ENCODE measurements at regions not wholly inside any gene's neighbourhood (a gene's known extent, or its start where the extent isn't known, plus 50 kb on each side); places are given as distances from the start of the nearest gene placed in this dataset.
A peak's percentile ranks its signal among the peaks of the same experiment; 100 is the strongest.

GRCh38 chr11:25200925-25201324, 704.1 kb downstream of the LUZP2 start:
- H3K56ac ChIP-seq (ENCODE audit: low read length): no peak overlapping the region
- H2AK5ac ChIP-seq (ENCODE audit: low read length): no peak overlapping the region
- H3K36me3 ChIP-seq (ENCODE audit: control insufficient read depth, insufficient read depth, low read length): no peaks in the 10 kb centered on the region
- no CpG with 5 or more reads among the region's 1 CpG for WGBS (ENCODE audit: extremely low coverage, insufficient coverage, low lambda C conversion rate)
- no peak overlapping the region for H2BK120ac ChIP-seq (ENCODE audit: low read depth, low read length)
- H3K4me2 ChIP-seq (ENCODE audit: low read length): no peak overlapping the region
- no peak overlapping the region for H3K18ac ChIP-seq (ENCODE audit: low read length)
- H3K4ac ChIP-seq (ENCODE audit: low read depth, low read length): no peak overlapping the region
- H3K79me1 ChIP-seq (ENCODE audit: low read length): no peaks in the 10 kb centered on the region
- no peak overlapping the region for H2BK15ac ChIP-seq (replicated peaks; ENCODE audit: low read depth)
- no peaks in the 10 kb centered on the region for H3K79me2 ChIP-seq (ENCODE audit: control insufficient read depth, insufficient read depth, low read length)
- DNase-seq: no peak
- H3K9ac ChIP-seq (ENCODE audit: low read length): no peak overlapping the region
- no peak overlapping the region for H3K27ac ChIP-seq (ENCODE audit: low read depth, low read length)
- H3K4me3 ChIP-seq (ENCODE audit: low read length): no peak overlapping the region
- H4K8ac ChIP-seq (ENCODE audit: low read depth, low read length): no peak overlapping the region
- no peak overlapping the region for H2BK5ac ChIP-seq (ENCODE audit: low read length)
- no peak overlapping the region for H3K23ac ChIP-seq (ENCODE audit: low read length)
- H3K27me3 ChIP-seq (ENCODE audit: insufficient read depth, low read length, poor library complexity): no peaks in the 10 kb centered on the region
- H4K5ac ChIP-seq (ENCODE audit: low read length): no peak overlapping the region
- H3K4me1 ChIP-seq (ENCODE audit: control insufficient read depth, low read depth, low read length): no peaks in the 10 kb centered on the region

- Histone ChIP-seq H2BK120ac (ENCODE audit: low read depth, low read length) (no peak overlapping the region), H3K79me2 (ENCODE audit: control insufficient read depth, insufficient read depth, low read length) (no peaks in the 10 kb centered on the region), H2BK15ac (replicated peaks; ENCODE audit: low read depth) (no peak overlapping the region), H3K79me1 (ENCODE audit: low read length) (no peaks in the 10 kb centered on the region), H3K4me1 (ENCODE audit: control insufficient read depth, low read depth, low read length) (no peaks in the 10 kb centered on the region), H4K8ac (ENCODE audit: low read depth, low read length) (no peak overlapping the region), H3K4me2 (ENCODE audit: low read length) (no peak overlapping the region), H3K18ac (ENCODE audit: low read length) (no peak overlapping the region), H2BK5ac (ENCODE audit: low read length) (no peak overlapping the region), H3K23ac (ENCODE audit: low read length) (no peak overlapping the region), H3K4ac (ENCODE audit: low read depth, low read length) (no peak overlapping the region), H3K4me3 (ENCODE audit: low read length) (no peak overlapping the region), H3K27ac (ENCODE audit: low read depth, low read length) (no peak overlapping the region), H4K5ac (ENCODE audit: low read length) (no peak overlapping the region), H3K27me3 (ENCODE audit: insufficient read depth, low read length, poor library complexity) (no peaks in the 10 kb centered on the region), H3K36me3 (ENCODE audit: control insufficient read depth, insufficient read depth, low read length) (no peaks in the 10 kb centered on the region), H2AK5ac (ENCODE audit: low read length) (no peak overlapping the region), H3K56ac (ENCODE audit: low read length) (no peak overlapping the region), H3K9ac (ENCODE audit: low read length) (no peak overlapping the region)
- no peak for DNase-seq
- no CpG with 5 or more reads among the region's 1 CpG for WGBS (ENCODE audit: extremely low coverage, insufficient coverage, low lambda C conversion rate)
These were observed 709.9 kb downstream of the LUZP2 start for GRCh38 chr11:25206762-25207161.

DNA sequence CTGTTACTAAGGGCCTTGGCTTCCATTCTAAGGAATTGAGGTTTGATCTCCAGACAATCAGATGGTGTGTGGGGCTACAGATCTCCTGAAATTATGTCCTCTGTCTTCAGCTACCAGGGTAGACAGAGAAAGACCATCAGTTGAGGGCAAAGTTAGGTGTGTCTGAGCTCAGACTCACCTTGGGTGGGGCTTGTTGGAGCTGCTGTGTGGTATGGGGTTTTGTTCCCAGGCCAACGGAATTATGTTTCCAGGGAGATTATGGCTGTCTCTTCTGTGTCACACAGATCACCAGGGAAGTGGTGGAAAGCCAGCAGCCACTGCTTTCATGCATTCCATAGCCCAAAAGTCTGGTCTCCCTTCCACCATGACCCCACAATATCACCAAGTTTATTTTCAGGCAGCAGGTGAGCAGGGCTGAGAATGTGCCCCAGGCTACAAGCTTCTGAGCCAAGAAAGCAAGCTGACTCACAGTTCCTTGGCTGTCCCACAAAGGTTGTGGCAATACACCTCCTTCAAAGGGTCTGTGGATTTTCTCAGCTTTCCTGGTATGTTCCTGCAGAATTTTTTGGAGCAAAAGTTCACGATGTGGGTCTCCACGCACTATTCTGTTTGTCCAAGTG, 714.9 kb downstream of the LUZP2 start:
- WGBS (ENCODE audit: extremely low coverage, insufficient coverage, low lambda C conversion rate): no CpG with 5 or more reads among the region's 3 CpGs
- Histone ChIP-seq H3K4me3 (ENCODE audit: low read length) (no peak overlapping the region), H3K56ac (ENCODE audit: low read length) (no peak overlapping the region), H3K4ac (ENCODE audit: low read depth, low read length) (no peak overlapping the region), H3K4me1 (ENCODE audit: control insufficient read depth, low read depth, low read length) (no peaks in the 10 kb centered on the region), H3K27me3 (ENCODE audit: insufficient read depth, low read length, poor library complexity) (no peaks in the 10 kb centered on the region), H2BK15ac (replicated peaks; ENCODE audit: low read depth) (no peak overlapping the region), H4K8ac (ENCODE audit: low read depth, low read length) (no peak overlapping the region), H3K23ac (ENCODE audit: low read length) (no peak overlapping the region), H3K79me2 (ENCODE audit: control insufficient read depth, insufficient read depth, low read length) (no peaks in the 10 kb centered on the region), H3K36me3 (ENCODE audit: control insufficient read depth, insufficient read depth, low read length) (no peaks in the 10 kb centered on the region), H3K27ac (ENCODE audit: low read depth, low read length) (no peak overlapping the region), H3K9ac (ENCODE audit: low read length) (no peak overlapping the region), H3K79me1 (ENCODE audit: low read length) (no peaks in the 10 kb centered on the region), H3K4me2 (ENCODE audit: low read length) (no peak overlapping the region), H2AK5ac (ENCODE audit: low read length) (no peak overlapping the region), H3K18ac (ENCODE audit: low read length) (no peak overlapping the region), H2BK120ac (ENCODE audit: low read depth, low read length) (no peak overlapping the region), H4K5ac (ENCODE audit: low read length) (no peak overlapping the region), H2BK5ac (ENCODE audit: low read length) (no peak overlapping the region)
- DNase-seq: peak; percentile 39

DNA sequence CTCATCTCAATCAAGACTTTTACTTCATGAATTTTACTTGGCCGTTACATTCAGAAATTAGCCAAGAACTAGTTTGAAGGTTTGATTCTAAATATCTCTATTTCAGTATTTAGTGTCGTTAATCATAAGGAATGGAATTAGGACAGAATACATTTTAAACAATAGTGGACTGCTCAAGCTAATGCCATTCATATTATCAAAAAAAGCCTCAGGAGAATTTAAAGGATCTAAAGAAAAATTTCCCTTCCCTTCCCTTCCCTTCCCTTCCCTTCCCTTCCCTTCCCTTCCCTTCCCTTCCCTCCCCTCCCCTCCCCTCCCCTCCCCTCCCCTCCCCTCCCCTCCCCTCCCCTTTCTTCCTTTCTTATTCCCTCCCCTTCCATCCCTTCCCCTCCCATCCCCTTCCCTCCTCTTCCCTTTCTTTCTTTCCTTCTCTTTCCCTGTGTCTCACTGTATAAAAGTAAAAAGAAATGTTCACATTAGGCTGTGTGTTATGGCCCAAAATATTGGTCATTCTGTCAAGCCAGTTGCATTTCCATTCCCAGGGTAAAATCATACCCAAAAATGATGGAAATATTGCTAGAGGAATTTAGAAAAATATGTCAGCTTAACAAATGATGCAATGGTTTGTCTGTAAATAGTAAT, 717.8 kb downstream of the LUZP2 start:
- Histone ChIP-seq H3K79me1 (ENCODE audit: low read length) (no peaks in the 10 kb centered on the region), H2BK15ac (replicated peaks; ENCODE audit: low read depth) (no peak overlapping the region), H3K9ac (ENCODE audit: low read length) (no peak overlapping the region), H3K56ac (ENCODE audit: low read length) (no peak overlapping the region), H3K4me3 (ENCODE audit: low read length) (no peak overlapping the region), H3K79me2 (ENCODE audit: control insufficient read depth, insufficient read depth, low read length) (no peaks in the 10 kb centered on the region), H3K4me2 (ENCODE audit: low read length) (no peak overlapping the region), H3K18ac (ENCODE audit: low read length) (no peak overlapping the region), H3K23ac (ENCODE audit: low read length) (no peak overlapping the region), H4K8ac (ENCODE audit: low read depth, low read length) (no peak overlapping the region), H3K27me3 (ENCODE audit: insufficient read depth, low read length, poor library complexity) (no peaks in the 10 kb centered on the region), H3K36me3 (ENCODE audit: control insufficient read depth, insufficient read depth, low read length) (no peaks in the 10 kb centered on the region), H3K4me1 (ENCODE audit: control insufficient read depth, low read depth, low read length) (no peaks in the 10 kb centered on the region), H2BK5ac (ENCODE audit: low read length) (no peak overlapping the region), H3K4ac (ENCODE audit: low read depth, low read length) (no peak overlapping the region), H2BK120ac (ENCODE audit: low read depth, low read length) (no peak overlapping the region), H2AK5ac (ENCODE audit: low read length) (no peak overlapping the region), H3K27ac (ENCODE audit: low read depth, low read length) (no peak overlapping the region), H4K5ac (ENCODE audit: low read length) (no peak overlapping the region)
- WGBS (ENCODE audit: extremely low coverage, insufficient coverage, low lambda C conversion rate): no CpG with 5 or more reads among the region's 2 CpGs
- no peak for DNase-seq

DNA sequence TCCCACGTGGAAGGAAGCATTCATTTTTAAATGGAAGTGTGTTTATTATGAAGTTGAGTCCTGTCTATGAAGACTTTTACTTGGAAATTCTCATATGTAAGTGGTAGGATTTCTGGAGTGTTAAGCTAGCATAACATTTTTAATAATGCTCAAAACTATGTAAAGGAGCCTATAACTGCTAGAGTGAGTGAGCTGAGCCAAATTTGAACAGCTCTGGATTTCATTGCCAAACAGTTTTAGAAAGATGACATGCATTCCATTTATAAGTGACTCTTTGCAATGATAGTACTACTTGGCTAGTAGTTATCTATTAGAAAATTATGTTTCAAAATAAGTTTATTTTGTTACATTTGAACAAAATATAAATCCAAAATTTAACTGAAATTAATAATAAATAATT, 721.2 kb downstream of the LUZP2 start:
- no CpG with 5 or more reads among the region's 1 CpG for WGBS (ENCODE audit: extremely low coverage, insufficient coverage, low lambda C conversion rate)
- no peak overlapping the region for H3K9ac ChIP-seq (ENCODE audit: low read length)

GRCh38 chr11:25225078-25225477, 728.2 kb downstream of the LUZP2 start:
- no peak overlapping the region for H2BK5ac ChIP-seq (ENCODE audit: low read length)
- 100% methylated on average over 2 of the region's 3 CpGs for WGBS (ENCODE audit: extremely low coverage, insufficient coverage, low lambda C conversion rate)

More for the DNA sequence above, 721.2 kb downstream of the LUZP2 start:
- no peak overlapping the region for H3K4ac ChIP-seq (ENCODE audit: low read depth, low read length)
- H2BK120ac ChIP-seq (ENCODE audit: low read depth, low read length): no peak overlapping the region
- H3K23ac ChIP-seq (ENCODE audit: low read length): no peak overlapping the region
- no peak overlapping the region for H3K27ac ChIP-seq (ENCODE audit: low read depth, low read length)
- no peak overlapping the region for H2BK5ac ChIP-seq (ENCODE audit: low read length)
- H3K79me2 ChIP-seq (ENCODE audit: control insufficient read depth, insufficient read depth, low read length): no peaks in the 10 kb centered on the region
- no peaks in the 10 kb centered on the region for H3K36me3 ChIP-seq (ENCODE audit: control insufficient read depth, insufficient read depth, low read length)
- no peak overlapping the region for H2BK15ac ChIP-seq (replicated peaks; ENCODE audit: low read depth)
- no peak overlapping the region for H3K18ac ChIP-seq (ENCODE audit: low read length)
- H3K79me1 ChIP-seq (ENCODE audit: low read length): no peaks in the 10 kb centered on the region
- no peak overlapping the region for H3K4me3 ChIP-seq (ENCODE audit: low read length)
- H3K56ac ChIP-seq (ENCODE audit: low read length): no peak overlapping the region
- no peak for DNase-seq
- H3K27me3 ChIP-seq (ENCODE audit: insufficient read depth, low read length, poor library complexity): no peaks in the 10 kb centered on the region
- no peaks in the 10 kb centered on the region for H3K4me1 ChIP-seq (ENCODE audit: control insufficient read depth, low read depth, low read length)
- no peak overlapping the region for H2AK5ac ChIP-seq (ENCODE audit: low read length)
- H4K5ac ChIP-seq (ENCODE audit: low read length): no peak overlapping the region
- H3K4me2 ChIP-seq (ENCODE audit: low read length): no peak overlapping the region
- no peak overlapping the region for H4K8ac ChIP-seq (ENCODE audit: low read depth, low read length)

More at GRCh38 chr11:25225078-25225477, 728.2 kb downstream of the LUZP2 start:
- no peak overlapping the region for H2BK120ac ChIP-seq (ENCODE audit: low read depth, low read length)
- H3K36me3 ChIP-seq (ENCODE audit: control insufficient read depth, insufficient read depth, low read length): no peaks in the 10 kb centered on the region
- H3K56ac ChIP-seq (ENCODE audit: low read length): no peak overlapping the region
- no peak for DNase-seq
- H3K23ac ChIP-seq (ENCODE audit: low read length): no peak overlapping the region
- no peak overlapping the region for H3K18ac ChIP-seq (ENCODE audit: low read length)
- no peak overlapping the region for H3K4me3 ChIP-seq (ENCODE audit: low read length)
- H4K8ac ChIP-seq (ENCODE audit: low read depth, low read length): no peak overlapping the region
- H2BK15ac ChIP-seq (replicated peaks; ENCODE audit: low read depth): no peak overlapping the region
- no peak overlapping the region for H3K27ac ChIP-seq (ENCODE audit: low read depth, low read length)
- H3K4me2 ChIP-seq (ENCODE audit: low read length): no peak overlapping the region
- no peak overlapping the region for H3K9ac ChIP-seq (ENCODE audit: low read length)
- H2AK5ac ChIP-seq (ENCODE audit: low read length): no peak overlapping the region
- H3K79me2 ChIP-seq (ENCODE audit: control insufficient read depth, insufficient read depth, low read length): no peaks in the 10 kb centered on the region
- no peaks in the 10 kb centered on the region for H3K4me1 ChIP-seq (ENCODE audit: control insufficient read depth, low read depth, low read length)
- no peak overlapping the region for H4K5ac ChIP-seq (ENCODE audit: low read length)
- no peaks in the 10 kb centered on the region for H3K79me1 ChIP-seq (ENCODE audit: low read length)
- no peaks in the 10 kb centered on the region for H3K27me3 ChIP-seq (ENCODE audit: insufficient read depth, low read length, poor library complexity)
- no peak overlapping the region for H3K4ac ChIP-seq (ENCODE audit: low read depth, low read length)

Measured in mesendoderm (in vitro differentiated cells).